ENCODE measurements at regions not wholly inside any gene's neighbourhood (a gene's known extent, or its start where the extent isn't known, plus 50 kb on each side); places are given as distances from the start of the nearest gene placed in this dataset.
"Not testable (repeated sequence)": the region's sequence is repeated elsewhere in the genome, so short reads cannot be mapped to it uniquely, and the experiment has no call there.

- Histone ChIP-seq H3K9me3 (no peaks in the 10 kb centered on the region), H3K36me3 (replicated peaks in 1 of 2; ENCODE audit: control insufficient read depth in 1 of 2, insufficient read depth in 2 of 2, low read length in 1 of 2) (no peaks in the 10 kb centered on the region), H3K9ac (no peak overlapping the region), H2AFZ (ENCODE audit: low read depth) (no peak overlapping the region), H3F3A (replicated peaks; ENCODE audit: insufficient read depth) (no peaks in the 10 kb centered on the region), H4K20me1 (ENCODE audit: insufficient read depth) (no peaks in the 10 kb centered on the region), H3K4me1 (ENCODE audit: control insufficient read depth in 1 of 2, insufficient read depth in 2 of 2, low read depth in 1 of 2, low read length in 1 of 2) (no peaks in the 10 kb centered on the region), H3K27me3 (ENCODE audit: insufficient read depth) (no peaks in the 10 kb centered on the region), H3K4me2 (no peak overlapping the region), H3K4me3 (ENCODE audit: low read depth in 2 of 2, low read length in 1 of 2) (no peak overlapping the region), H3K27ac (ENCODE audit: low read depth in 2 of 2, low read length in 1 of 2) (no peak overlapping the region), H3K79me2 (ENCODE audit: insufficient read depth) (no peaks in the 10 kb centered on the region), H3K9me2 (no peaks in the 10 kb centered on the region; the same call in 1 of the 2 replicates)
- WGBS (ENCODE audit: low lambda C conversion rate), result 81% methylated on average over 18 of the region's 19 CpGs
- ChIA-PET CTCF (no interaction called here), POLR2A (no interaction called here)
- TF ChIP-seq NFIC (IDR thresholded peaks at IDR 0.05; ENCODE audit: borderline replicate concordance) (no peak), EZH2phosphoT487 (IDR thresholded peaks at IDR 0.05; ENCODE audit: borderline replicate concordance, low read depth) (no peak), FOXJ3 (CRISPR knock-in tag; IDR thresholded peaks at IDR 0.05) (no peak), RAD21 (IDR thresholded peaks at IDR 0.05; ENCODE audit: low read length) (no peak), GABPA (IDR thresholded peaks at IDR 0.05; ENCODE audit: low read depth) (no peak), JUND (IDR thresholded peaks at IDR 0.05) (no peak), TCF12 (IDR thresholded peaks at IDR 0.05) (no peak), YY1 (IDR thresholded peaks at IDR 0.05; ENCODE audit: low read depth) (no peak), MXI1 (IDR thresholded peaks at IDR 0.05; ENCODE audit: low read depth, low read length) (no peak), TEAD4 (IDR thresholded peaks at IDR 0.05; ENCODE audit: borderline replicate concordance, insufficient read depth) (no peak), SIN3A (IDR thresholded peaks at IDR 0.05; ENCODE audit: borderline replicate concordance, low read depth, low read length) (no peak)
- TF ChIP-seq, protein P1, sequence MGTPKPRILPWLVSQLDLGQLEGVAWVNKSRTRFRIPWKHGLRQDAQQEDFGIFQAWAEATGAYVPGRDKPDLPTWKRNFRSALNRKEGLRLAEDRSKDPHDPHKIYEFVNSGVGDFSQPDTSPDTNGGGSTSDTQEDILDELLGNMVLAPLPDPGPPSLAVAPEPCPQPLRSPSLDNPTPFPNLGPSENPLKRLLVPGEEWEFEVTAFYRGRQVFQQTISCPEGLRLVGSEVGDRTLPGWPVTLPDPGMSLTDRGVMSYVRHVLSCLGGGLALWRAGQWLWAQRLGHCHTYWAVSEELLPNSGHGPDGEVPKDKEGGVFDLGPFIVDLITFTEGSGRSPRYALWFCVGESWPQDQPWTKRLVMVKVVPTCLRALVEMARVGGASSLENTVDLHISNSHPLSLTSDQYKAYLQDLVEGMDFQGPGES (IDR thresholded peaks at IDR 0.05; ENCODE audit: low read depth, low read length), result no peak
- TF ChIP-seq, protein P2, sequence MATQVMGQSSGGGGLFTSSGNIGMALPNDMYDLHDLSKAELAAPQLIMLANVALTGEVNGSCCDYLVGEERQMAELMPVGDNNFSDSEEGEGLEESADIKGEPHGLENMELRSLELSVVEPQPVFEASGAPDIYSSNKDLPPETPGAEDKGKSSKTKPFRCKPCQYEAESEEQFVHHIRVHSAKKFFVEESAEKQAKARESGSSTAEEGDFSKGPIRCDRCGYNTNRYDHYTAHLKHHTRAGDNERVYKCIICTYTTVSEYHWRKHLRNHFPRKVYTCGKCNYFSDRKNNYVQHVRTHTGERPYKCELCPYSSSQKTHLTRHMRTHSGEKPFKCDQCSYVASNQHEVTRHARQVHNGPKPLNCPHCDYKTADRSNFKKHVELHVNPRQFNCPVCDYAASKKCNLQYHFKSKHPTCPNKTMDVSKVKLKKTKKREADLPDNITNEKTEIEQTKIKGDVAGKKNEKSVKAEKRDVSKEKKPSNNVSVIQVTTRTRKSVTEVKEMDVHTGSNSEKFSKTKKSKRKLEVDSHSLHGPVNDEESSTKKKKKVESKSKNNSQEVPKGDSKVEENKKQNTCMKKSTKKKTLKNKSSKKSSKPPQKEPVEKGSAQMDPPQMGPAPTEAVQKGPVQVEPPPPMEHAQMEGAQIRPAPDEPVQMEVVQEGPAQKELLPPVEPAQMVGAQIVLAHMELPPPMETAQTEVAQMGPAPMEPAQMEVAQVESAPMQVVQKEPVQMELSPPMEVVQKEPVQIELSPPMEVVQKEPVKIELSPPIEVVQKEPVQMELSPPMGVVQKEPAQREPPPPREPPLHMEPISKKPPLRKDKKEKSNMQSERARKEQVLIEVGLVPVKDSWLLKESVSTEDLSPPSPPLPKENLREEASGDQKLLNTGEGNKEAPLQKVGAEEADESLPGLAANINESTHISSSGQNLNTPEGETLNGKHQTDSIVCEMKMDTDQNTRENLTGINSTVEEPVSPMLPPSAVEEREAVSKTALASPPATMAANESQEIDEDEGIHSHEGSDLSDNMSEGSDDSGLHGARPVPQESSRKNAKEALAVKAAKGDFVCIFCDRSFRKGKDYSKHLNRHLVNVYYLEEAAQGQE (IDR thresholded peaks at IDR 0.05; ENCODE audit: low read depth, low read length), result no peak
- TF ChIP-seq, protein P3, sequence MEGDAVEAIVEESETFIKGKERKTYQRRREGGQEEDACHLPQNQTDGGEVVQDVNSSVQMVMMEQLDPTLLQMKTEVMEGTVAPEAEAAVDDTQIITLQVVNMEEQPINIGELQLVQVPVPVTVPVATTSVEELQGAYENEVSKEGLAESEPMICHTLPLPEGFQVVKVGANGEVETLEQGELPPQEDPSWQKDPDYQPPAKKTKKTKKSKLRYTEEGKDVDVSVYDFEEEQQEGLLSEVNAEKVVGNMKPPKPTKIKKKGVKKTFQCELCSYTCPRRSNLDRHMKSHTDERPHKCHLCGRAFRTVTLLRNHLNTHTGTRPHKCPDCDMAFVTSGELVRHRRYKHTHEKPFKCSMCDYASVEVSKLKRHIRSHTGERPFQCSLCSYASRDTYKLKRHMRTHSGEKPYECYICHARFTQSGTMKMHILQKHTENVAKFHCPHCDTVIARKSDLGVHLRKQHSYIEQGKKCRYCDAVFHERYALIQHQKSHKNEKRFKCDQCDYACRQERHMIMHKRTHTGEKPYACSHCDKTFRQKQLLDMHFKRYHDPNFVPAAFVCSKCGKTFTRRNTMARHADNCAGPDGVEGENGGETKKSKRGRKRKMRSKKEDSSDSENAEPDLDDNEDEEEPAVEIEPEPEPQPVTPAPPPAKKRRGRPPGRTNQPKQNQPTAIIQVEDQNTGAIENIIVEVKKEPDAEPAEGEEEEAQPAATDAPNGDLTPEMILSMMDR (IDR thresholded peaks at IDR 0.05), result no peak
- no peak for DNase-seq
Measured at GRCh38 chr15:30816430-30816829, 87.3 kb upstream of the FAN1 start.

DNA sequence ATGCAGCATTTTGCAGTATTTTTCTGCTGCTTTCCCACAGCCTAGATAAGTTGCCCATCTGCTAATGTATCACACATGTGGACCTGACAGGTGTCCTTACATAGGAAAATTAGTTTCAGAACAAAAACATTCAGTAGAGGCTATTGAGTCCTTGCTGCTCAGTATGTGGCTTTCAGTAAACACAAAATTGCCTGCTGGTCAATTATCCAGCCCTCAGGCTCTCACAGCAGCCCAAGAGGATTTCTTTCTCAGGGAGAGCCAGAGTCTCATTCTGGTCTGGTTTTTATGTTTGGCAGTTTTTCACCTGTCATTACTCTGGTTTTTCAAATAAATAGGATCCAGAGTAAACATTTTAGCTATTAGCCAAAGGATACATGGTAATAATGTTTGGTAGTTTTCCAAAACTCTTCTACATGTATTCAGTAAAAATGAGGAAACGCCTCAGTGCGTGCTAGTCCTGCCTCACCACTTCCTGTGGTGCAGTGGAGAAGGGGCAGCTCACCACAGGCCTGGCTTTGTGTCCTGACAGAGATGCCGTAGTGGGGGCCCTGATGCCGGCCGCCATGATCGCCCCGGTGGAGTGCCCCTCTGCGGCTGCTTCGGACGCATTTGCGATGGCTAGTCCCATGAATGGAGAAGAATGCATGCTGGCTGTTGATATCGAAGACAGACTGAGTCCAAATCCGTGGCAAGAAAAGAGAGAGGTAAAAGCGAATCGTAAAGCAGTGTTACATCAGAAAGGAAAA, 80.5 kb upstream of the FAN1 start:
- DNase-seq; H3K36me3 ChIP-seq (replicated peaks in 1 of 2; ENCODE audit: control insufficient read depth in 1 of 2, insufficient read depth in 2 of 2, low read length in 1 of 2); H3K79me2 ChIP-seq (ENCODE audit: insufficient read depth); H2AFZ ChIP-seq (ENCODE audit: low read depth); POLR2A ChIA-PET; H3K4me3 ChIP-seq (ENCODE audit: low read depth in 2 of 2, low read length in 1 of 2); H3K4me2 ChIP-seq; H3K9ac ChIP-seq; CTCF ChIA-PET; H3K4me1 ChIP-seq (ENCODE audit: control insufficient read depth in 1 of 2, insufficient read depth in 2 of 2, low read depth in 1 of 2, low read length in 1 of 2); H3K9me2 ChIP-seq; H4K20me1 ChIP-seq (ENCODE audit: insufficient read depth); H3K27me3 ChIP-seq (ENCODE audit: insufficient read depth); H3K27ac ChIP-seq (ENCODE audit: low read depth in 2 of 2, low read length in 1 of 2); H3F3A ChIP-seq (replicated peaks; ENCODE audit: insufficient read depth); H3K9me3 ChIP-seq: not testable (repeated sequence)
- WGBS (ENCODE audit: low lambda C conversion rate), result 84% methylated on average over 14 of the region's 15 CpGs
